Glutamatergic neuron (in vitro differentiated cells): ENCODE measurements at regions not wholly inside any gene's neighbourhood (a gene's known extent, or its start where the extent isn't known, plus 50 kb on each side); places are given as distances from the start of the nearest gene placed in this dataset.
"Not testable (repeated sequence)": the region's sequence is repeated elsewhere in the genome, so short reads cannot be mapped to it uniquely, and the experiment has no call there.

ENCODE experiments used
- DNase-seq: peaks from one replicate; pipeline ENCODE4 v3.0.0; 2022
- H3K27ac Mint-ChIP-seq: one replicate; pipeline ENCODE4 v1.8.0; 2020; ENCODE audit warnings: mild to moderate bottlenecking, mixed read lengths, inconsistent platforms; ENCODE audit not compliant: unreplicated experiment
- H3K27me3 Mint-ChIP-seq: one replicate; pipeline ENCODE4 v1.8.0; 2020; ENCODE audit warnings: mild to moderate bottlenecking, moderate library complexity, mixed read lengths, inconsistent platforms; ENCODE audit not compliant: unreplicated experiment
- H3K36me3 Mint-ChIP-seq: one replicate; pipeline ENCODE4 v1.8.0; 2020; ENCODE audit warnings: mild to moderate bottlenecking, mixed read lengths, inconsistent platforms; ENCODE audit not compliant: unreplicated experiment
- H3K4me1 Mint-ChIP-seq: one replicate; pipeline ENCODE4 v1.8.0; 2020; ENCODE audit warnings: mild to moderate bottlenecking, low read depth, mixed read lengths, inconsistent platforms; ENCODE audit not compliant: unreplicated experiment
- H3K4me3 Mint-ChIP-seq: one replicate; pipeline ENCODE4 v1.8.0; 2020; ENCODE audit warnings: mild to moderate bottlenecking, mixed read lengths, inconsistent platforms; ENCODE audit not compliant: unreplicated experiment
- H3K9me3 Mint-ChIP-seq: one replicate; pipeline ENCODE4 v1.8.0; 2020; ENCODE audit warnings: mild to moderate bottlenecking, moderate library complexity, mixed read lengths, inconsistent platforms; ENCODE audit not compliant: unreplicated experiment
- CTCF ChIP-seq: fragments of 200-600 bp; sonication (generic); IDR thresholded peaks from one replicate; pipeline ENCODE4 v1.5.0; 2021; ENCODE audit not compliant: partially characterized antibody, unreplicated experiment

GRCh38 chr11:96841792-96842191, 452.0 kb downstream of the JRKL start:
- no peak overlapping the region for H3K4me3 Mint-ChIP-seq
- H3K36me3 Mint-ChIP-seq: no peaks in the 10 kb centered on the region
- TF ChIP-seq CTCF: no peak
- H3K9me3 Mint-ChIP-seq: peaks cover 3% of the 10 kb centered on the region
- peaks cover 4% of the 10 kb centered on the region for H3K27me3 Mint-ChIP-seq
- no peaks in the 10 kb centered on the region for H3K4me1 Mint-ChIP-seq
- DNase-seq: no peak
- no peak overlapping the region for H3K27ac Mint-ChIP-seq

GRCh38 chr11:96842731-96843130, 452.9 kb downstream of the JRKL start:
- H3K4me3 Mint-ChIP-seq: no peak overlapping the region
- H3K27ac Mint-ChIP-seq: no peak overlapping the region
- no peak for TF ChIP-seq CTCF
- H3K36me3 Mint-ChIP-seq: no peaks in the 10 kb centered on the region
- peaks cover 3% of the 10 kb centered on the region for H3K9me3 Mint-ChIP-seq
- peaks cover 4% of the 10 kb centered on the region for H3K27me3 Mint-ChIP-seq
- H3K4me1 Mint-ChIP-seq: no peaks in the 10 kb centered on the region
- DNase-seq: no peak

GRCh38 chr11:96854425-96854824, 464.6 kb downstream of the JRKL start:
- Mint-ChIP-seq H3K36me3 (peaks cover 8% of the 10 kb centered on the region), H3K27me3 (peaks cover 2% of the 10 kb centered on the region), H3K4me1 (no peaks in the 10 kb centered on the region), H3K27ac (no peak overlapping the region), H3K9me3 (no peaks in the 10 kb centered on the region), H3K4me3 (no peak overlapping the region)
- no peak for DNase-seq
- TF ChIP-seq CTCF: no peak

GRCh38 chr11:96861722-96862121, 471.9 kb downstream of the JRKL start:
- not testable (repeated sequence) for H3K4me3 Mint-ChIP-seq, H3K27me3 Mint-ChIP-seq, DNase-seq, H3K27ac Mint-ChIP-seq, H3K4me1 Mint-ChIP-seq, H3K36me3 Mint-ChIP-seq, H3K9me3 Mint-ChIP-seq

- Mint-ChIP-seq H3K36me3 (no peaks in the 10 kb centered on the region), H3K27me3 (peaks cover 5% of the 10 kb centered on the region), H3K4me1 (no peaks in the 10 kb centered on the region), H3K4me3 (no peak overlapping the region), H3K27ac (no peak overlapping the region), H3K9me3 (peaks cover 6% of the 10 kb centered on the region)
- TF ChIP-seq CTCF: no peak
- DNase-seq: no peak
Measured at GRCh38 chr11:96863520-96863919, 473.7 kb downstream of the JRKL start.

- no peak for DNase-seq
- no peaks in the 10 kb centered on the region for H3K36me3 Mint-ChIP-seq
- H3K27me3 Mint-ChIP-seq: peaks cover 5% of the 10 kb centered on the region
- peaks cover 6% of the 10 kb centered on the region for H3K9me3 Mint-ChIP-seq
- H3K27ac Mint-ChIP-seq: no peak overlapping the region
- no peak overlapping the region for H3K4me3 Mint-ChIP-seq
- no peaks in the 10 kb centered on the region for H3K4me1 Mint-ChIP-seq
- no peak for TF ChIP-seq CTCF
Measured at GRCh38 chr11:96865020-96865419, 475.2 kb downstream of the JRKL start.
